ENCODE measurements at regions not wholly inside any gene's neighbourhood (a gene's known extent, or its start where the extent isn't known, plus 50 kb on each side); places are given as distances from the start of the nearest gene placed in this dataset.
"Not testable (repeated sequence)": the region's sequence is repeated elsewhere in the genome, so short reads cannot be mapped to it uniquely, and the experiment has no call there.

GRCh38 chr4:162787120-162787519 lies 379.6 kb downstream of the NAF1 start:
- no peak for FAIRE-seq
- no peak for DNase-seq (ENCODE audit: insufficient read length)
- TF ChIP-seq TAF1 (IDR thresholded peaks at IDR 0.05; ENCODE audit: borderline replicate concordance, low read depth, low read length) (no peak), POLR2A (IDR thresholded peaks at IDR 0.05; ENCODE audit: low read depth, low read length) (no peak), POLR2AphosphoS5 (IDR thresholded peaks at IDR 0.05; ENCODE audit: low read depth, low read length) (no peak)

- FAIRE-seq: no peak
- DNase-seq (ENCODE audit: insufficient read length): no peak
- TF ChIP-seq TAF1 (IDR thresholded peaks at IDR 0.05; ENCODE audit: borderline replicate concordance, low read depth, low read length): no peak
- no peak for TF ChIP-seq POLR2AphosphoS5 (IDR thresholded peaks at IDR 0.05; ENCODE audit: low read depth, low read length)
- no peak for TF ChIP-seq POLR2A (IDR thresholded peaks at IDR 0.05; ENCODE audit: low read depth, low read length)
Measured at GRCh38 chr4:162782778-162783525, 383.7 kb downstream of the NAF1 start.

- FAIRE-seq: no peak
- DNase-seq (ENCODE audit: insufficient read length): no peak
- TF ChIP-seq TAF1 (IDR thresholded peaks at IDR 0.05; ENCODE audit: borderline replicate concordance, low read depth, low read length): no peak
- no peak for TF ChIP-seq POLR2AphosphoS5 (IDR thresholded peaks at IDR 0.05; ENCODE audit: low read depth, low read length)
- no peak for TF ChIP-seq POLR2A (IDR thresholded peaks at IDR 0.05; ENCODE audit: low read depth, low read length)
Measured at GRCh38 chr4:162782096-162782777, 384.5 kb downstream of the NAF1 start.

- TF ChIP-seq POLR2A (IDR thresholded peaks at IDR 0.05; ENCODE audit: low read depth, low read length): no peak
- no peak for TF ChIP-seq TAF1 (IDR thresholded peaks at IDR 0.05; ENCODE audit: borderline replicate concordance, low read depth, low read length)
- no peak for TF ChIP-seq POLR2AphosphoS5 (IDR thresholded peaks at IDR 0.05; ENCODE audit: low read depth, low read length)
- FAIRE-seq (no peak), DNase-seq (ENCODE audit: insufficient read length) (no peak)
Measured at GRCh38 chr4:162770761-162771490, 395.8 kb downstream of the NAF1 start.

GRCh38 chr4:162767083-162767482 lies 399.6 kb downstream of the NAF1 start:
- no peak for DNase-seq (ENCODE audit: insufficient read length)
- no peak for TF ChIP-seq POLR2A (IDR thresholded peaks at IDR 0.05; ENCODE audit: low read depth, low read length)
- TF ChIP-seq TAF1 (IDR thresholded peaks at IDR 0.05; ENCODE audit: borderline replicate concordance, low read depth, low read length): no peak
- no peak for TF ChIP-seq POLR2AphosphoS5 (IDR thresholded peaks at IDR 0.05; ENCODE audit: low read depth, low read length)
- no peak for FAIRE-seq

GRCh38 chr4:162761965-162762364 lies 404.7 kb downstream of the NAF1 start:
- TF ChIP-seq POLR2AphosphoS5 (IDR thresholded peaks at IDR 0.05; ENCODE audit: low read depth, low read length) (no peak), TAF1 (IDR thresholded peaks at IDR 0.05; ENCODE audit: borderline replicate concordance, low read depth, low read length) (no peak), POLR2A (IDR thresholded peaks at IDR 0.05; ENCODE audit: low read depth, low read length) (no peak)
- no peak for FAIRE-seq
- DNase-seq (ENCODE audit: insufficient read length): no peak

- not testable (repeated sequence) for DNase-seq (ENCODE audit: insufficient read length); FAIRE-seq
Measured at GRCh38 chr4:162740228-162740627, 426.5 kb downstream of the NAF1 start.

GRCh38 chr4:162739596-162739995 lies 427.1 kb downstream of the NAF1 start:
- FAIRE-seq; DNase-seq (ENCODE audit: insufficient read length): not testable (repeated sequence)

- TF ChIP-seq POLR2AphosphoS5 (IDR thresholded peaks at IDR 0.05; ENCODE audit: low read depth, low read length) (no peak), TAF1 (IDR thresholded peaks at IDR 0.05; ENCODE audit: borderline replicate concordance, low read depth, low read length) (no peak), POLR2A (IDR thresholded peaks at IDR 0.05; ENCODE audit: low read depth, low read length) (no peak)
- DNase-seq (ENCODE audit: insufficient read length) (no peak), FAIRE-seq (no peak)
Measured at GRCh38 chr4:162732876-162733275, 433.8 kb downstream of the NAF1 start.

- FAIRE-seq: no peak
- TF ChIP-seq POLR2A (IDR thresholded peaks at IDR 0.05; ENCODE audit: low read depth, low read length) (no peak), TAF1 (IDR thresholded peaks at IDR 0.05; ENCODE audit: borderline replicate concordance, low read depth, low read length) (no peak), POLR2AphosphoS5 (IDR thresholded peaks at IDR 0.05; ENCODE audit: low read depth, low read length) (no peak)
- DNase-seq (ENCODE audit: insufficient read length): no peak
Measured at GRCh38 chr4:162727766-162728165, 438.9 kb downstream of the NAF1 start.

- FAIRE-seq: no peak
- TF ChIP-seq POLR2AphosphoS5 (IDR thresholded peaks at IDR 0.05; ENCODE audit: low read depth, low read length) (no peak), TAF1 (IDR thresholded peaks at IDR 0.05; ENCODE audit: borderline replicate concordance, low read depth, low read length) (no peak), POLR2A (IDR thresholded peaks at IDR 0.05; ENCODE audit: low read depth, low read length) (no peak)
- DNase-seq (ENCODE audit: insufficient read length): no peak
Measured at GRCh38 chr4:162727232-162727631, 439.5 kb downstream of the NAF1 start.

GRCh38 chr4:162715401-162715800 lies 451.3 kb downstream of the NAF1 start:
- DNase-seq (ENCODE audit: insufficient read length) (no peak), FAIRE-seq (no peak)
- no peak for TF ChIP-seq TAF1 (IDR thresholded peaks at IDR 0.05; ENCODE audit: borderline replicate concordance, low read depth, low read length)
- no peak for TF ChIP-seq POLR2A (IDR thresholded peaks at IDR 0.05; ENCODE audit: low read depth, low read length)
- no peak for TF ChIP-seq POLR2AphosphoS5 (IDR thresholded peaks at IDR 0.05; ENCODE audit: low read depth, low read length)
